KMS-11 (cell line): ENCODE measurements at regions not wholly inside any gene's neighbourhood (a gene's known extent, or its start where the extent isn't known, plus 50 kb on each side); places are given as distances from the start of the nearest gene placed in this dataset.

ENCODE experiments used
- H2AFZ ChIP-seq: fragments of 200-600 bp; sonication (generic); 2 replicates; pipeline ENCODE4 v1.6.1; 2016; ENCODE audit warnings: antibody characterized with exemption, mixed run types, low read depth
- H3K27ac ChIP-seq: fragments of 200-600 bp; sonication (generic); 2 replicates; pipeline ENCODE4 v1.6.1; 2016; ENCODE audit warnings: mild to moderate bottlenecking, mixed run types
- H3K27me3 ChIP-seq: fragments of 200-600 bp; sonication (generic); 2 replicates; pipeline ENCODE4 v1.6.1; 2017; ENCODE audit warnings: mild to moderate bottlenecking, low read depth, mixed run types, moderate library complexity; ENCODE audit not compliant: insufficient read depth
- H3K36me3 ChIP-seq: fragments of 200-600 bp; sonication (generic); 2 replicates; pipeline ENCODE4 v1.6.1; 2017; ENCODE audit warnings: mild to moderate bottlenecking, mixed run types; ENCODE audit not compliant: insufficient read depth
- H3K4me1 ChIP-seq: fragments of 200-600 bp; sonication (generic); 2 replicates; pipeline ENCODE4 v1.6.1; 2016; ENCODE audit warnings: mild to moderate bottlenecking, low read depth, mixed run types; ENCODE audit not compliant: poor library complexity, severe bottlenecking
- H3K4me2 ChIP-seq: fragments of 200-600 bp; sonication (generic); 2 replicates; pipeline ENCODE4 v1.7.0; 2016; ENCODE audit warnings: mild to moderate bottlenecking, mixed run types
- H3K4me3 ChIP-seq: fragments of 200-600 bp; sonication (generic); IDR thresholded peaks from 2 replicates; pipeline ENCODE4 v1.6.1; 2017; ENCODE audit warnings: low read depth, low read length, mixed read lengths; ENCODE audit not compliant: insufficient read depth
- H3K79me2 ChIP-seq: fragments of 200-600 bp; sonication (generic); 2 replicates; pipeline ENCODE4 v1.6.1; 2016; ENCODE audit warnings: low read depth, mixed run types; ENCODE audit not compliant: insufficient read depth
- H3K9ac ChIP-seq: fragments of 200-600 bp; sonication (generic); 2 replicates; pipeline ENCODE4 v1.6.1; 2016; ENCODE audit warnings: mild to moderate bottlenecking, mixed run types
- H4K20me1 ChIP-seq: fragments of 200-600 bp; sonication (generic); 2 replicates; pipeline ENCODE4 v1.6.1; 2016; ENCODE audit warnings: mild to moderate bottlenecking, mixed run types; ENCODE audit not compliant: insufficient read depth
- CTCF ChIP-seq: fragments of 200-600 bp; sonication (generic); conservative IDR thresholded peaks from 2 replicates; pipeline ENCODE4 v1.6.1; 2017; ENCODE audit warnings: low read depth, mild to moderate bottlenecking, antibody characterized with exemption, low read length, moderate library complexity, mixed read lengths

GRCh38 chr17:71855010-71855409 lies 265.8 kb upstream of the SOX9 start:
- no peaks in the 10 kb centered on the region for H3K4me1 ChIP-seq
- no peaks in the 10 kb centered on the region for H4K20me1 ChIP-seq
- H3K4me2 ChIP-seq = no peak overlapping the region
- H3K79me2 ChIP-seq = no peaks in the 10 kb centered on the region
- no peak overlapping the region for H3K9ac ChIP-seq
- no peak for TF ChIP-seq CTCF
- H2AFZ ChIP-seq = no peak overlapping the region
- no peak overlapping the region for H3K27ac ChIP-seq
- H3K4me3 ChIP-seq = no peak overlapping the region
- H3K36me3 ChIP-seq = no peaks in the 10 kb centered on the region
- H3K27me3 ChIP-seq = no peaks in the 10 kb centered on the region

- H3K27me3 ChIP-seq = no peaks in the 10 kb centered on the region
- no peak overlapping the region for H3K4me2 ChIP-seq
- H3K4me1 ChIP-seq = no peaks in the 10 kb centered on the region
- no peaks in the 10 kb centered on the region for H4K20me1 ChIP-seq
- TF ChIP-seq CTCF = no peak
- no peak overlapping the region for H2AFZ ChIP-seq
- H3K4me3 ChIP-seq = no peak overlapping the region
- no peak overlapping the region for H3K27ac ChIP-seq
- H3K9ac ChIP-seq = no peak overlapping the region
- H3K79me2 ChIP-seq = no peaks in the 10 kb centered on the region
- no peaks in the 10 kb centered on the region for H3K36me3 ChIP-seq
These were observed 256.1 kb upstream of the SOX9 start for GRCh38 chr17:71864755-71865154.

GRCh38 chr17:71866095-71866494 lies 254.7 kb upstream of the SOX9 start:
- TF ChIP-seq CTCF = no peak

GRCh38 chr17:71869293-71869692 lies 251.5 kb upstream of the SOX9 start:
- Histone ChIP-seq H3K4me3 (no peak overlapping the region), H2AFZ (no peak overlapping the region), H3K4me2 (no peak overlapping the region)

More at GRCh38 chr17:71866095-71866494, 254.7 kb upstream of the SOX9 start:
- Histone ChIP-seq H2AFZ (no peak overlapping the region), H3K4me3 (no peak overlapping the region), H3K27ac (no peak overlapping the region), H3K9ac (no peak overlapping the region), H3K79me2 (no peaks in the 10 kb centered on the region), H3K4me2 (no peak overlapping the region), H3K36me3 (no peaks in the 10 kb centered on the region), H4K20me1 (no peaks in the 10 kb centered on the region), H3K27me3 (no peaks in the 10 kb centered on the region), H3K4me1 (no peaks in the 10 kb centered on the region)

More at GRCh38 chr17:71869293-71869692, 251.5 kb upstream of the SOX9 start:
- no peaks in the 10 kb centered on the region for H3K36me3 ChIP-seq
- no peaks in the 10 kb centered on the region for H3K4me1 ChIP-seq
- H3K27me3 ChIP-seq = no peaks in the 10 kb centered on the region
- no peaks in the 10 kb centered on the region for H3K79me2 ChIP-seq
- no peak overlapping the region for H3K9ac ChIP-seq
- no peaks in the 10 kb centered on the region for H4K20me1 ChIP-seq
- no peak for TF ChIP-seq CTCF
- H3K27ac ChIP-seq = no peak overlapping the region
